WTC11 (cell line): ENCODE measurements at regions not wholly inside any gene's neighbourhood (a gene's known extent, or its start where the extent isn't known, plus 50 kb on each side); places are given as distances from the start of the nearest gene placed in this dataset.

ENCODE experiments used
- ATAC-seq: fragments of 200-7000 bp; cut with Tn5 transposase; 2 replicates; pipeline ENCODE4 v1.10.0; 2021; ENCODE audit warnings: mild to moderate bottlenecking, moderate library complexity
- CTCF ChIA-PET: fragments of 300-600 bp; sonication (Branson Sonifier 250); formaldehyde crosslinking; loops from one replicate; lab custom pipeline; 2021; ENCODE audit warnings: antibody characterized with exemption; lab: Charles Lee
- POLR2A ChIA-PET: fragments of 350-600 bp; sonication (Branson Sonifier 250); formaldehyde crosslinking; loops from one replicate; lab custom pipeline; 2021; ENCODE audit warnings: antibody characterized with exemption; lab: Charles Lee
- DNase-seq: peaks from one replicate; pipeline ENCODE4 v3.0.0; 2021; ENCODE audit warnings: low spot score
- H3K27ac Mint-ChIP-seq: 2 replicates; pipeline ENCODE4 v1.8.0; 2021; ENCODE audit warnings: mixed read lengths
- H3K27me3 Mint-ChIP-seq: 2 replicates; pipeline ENCODE4 v1.8.0; 2021; ENCODE audit warnings: low read depth, mild to moderate bottlenecking, moderate library complexity, mixed read lengths
- H3K36me3 Mint-ChIP-seq: 2 replicates; pipeline ENCODE4 v1.8.0; 2021; ENCODE audit warnings: mixed read lengths
- H3K4me1 Mint-ChIP-seq: 2 replicates; pipeline ENCODE4 v1.8.0; 2022; ENCODE audit warnings: mixed read lengths
- H3K4me3 Mint-ChIP-seq: 2 replicates; pipeline ENCODE4 v1.8.0; 2021; ENCODE audit warnings: mild to moderate bottlenecking, moderate library complexity, mixed read lengths
- H3K9me3 Mint-ChIP-seq: 2 replicates; pipeline ENCODE4 v1.8.0; 2021; ENCODE audit warnings: mixed read lengths
- GTF2I ChIP-seq: fragments of 250-450 bp; sonication (Bioruptor Pico); conservative IDR thresholded peaks from 2 replicates; pipeline ENCODE4 v1.4.0; 2021; ENCODE audit warnings: mild to moderate bottlenecking
- SMAD3 ChIP-seq: sonication (generic); formaldehyde crosslinking; IDR thresholded peaks from 2 replicates; pipeline ENCODE4 v1.8.0; 2022; ENCODE audit warnings: missing genetic modification reagents, mild to moderate bottlenecking, borderline replicate concordance
- ZNF138 ChIP-seq: sonication (generic); formaldehyde crosslinking; conservative IDR thresholded peaks from 2 replicates; pipeline ENCODE4 v1.8.1; 2022; ENCODE audit warnings: mild to moderate bottlenecking, moderate library complexity, missing genetic modification reagents
- ZNF396 ChIP-seq: fragments of 250-450 bp; sonication (Bioruptor Pico); IDR thresholded peaks from 2 replicates; pipeline ENCODE4 v1.8.0; 2021; ENCODE audit warnings: mild to moderate bottlenecking, moderate library complexity, borderline replicate concordance
- TF ChIP-seq, protein P1 (sequence below): sonication (generic); formaldehyde crosslinking; conservative IDR thresholded peaks from 2 replicates; pipeline ENCODE4 v1.8.1; 2022; ENCODE audit warnings: mild to moderate bottlenecking, missing genetic modification reagents
- TF ChIP-seq, protein P2 (sequence below): fragments of 250-450 bp; sonication (Bioruptor Pico); IDR thresholded peaks from 2 replicates; pipeline ENCODE4 v1.9.0; 2021; ENCODE audit warnings: moderate library complexity, mild to moderate bottlenecking, inconsistent platforms, borderline replicate concordance
- TF ChIP-seq, protein P3 (sequence below): sonication (generic); formaldehyde crosslinking; IDR thresholded peaks from 2 replicates; pipeline ENCODE4 v1.8.1; 2022; ENCODE audit warnings: mild to moderate bottlenecking, moderate library complexity, missing genetic modification reagents
- TF ChIP-seq, protein P4 (sequence below): sonication (generic); formaldehyde crosslinking; IDR thresholded peaks from 2 replicates; pipeline ENCODE4 v1.8.1; 2022; ENCODE audit warnings: low read depth, mild to moderate bottlenecking, moderate library complexity, missing genetic modification reagents, borderline replicate concordance
- TF ChIP-seq, protein P5 (sequence below): sonication (generic); formaldehyde crosslinking; IDR thresholded peaks from 2 replicates; pipeline ENCODE4 v1.8.1; 2022; ENCODE audit warnings: missing genetic modification reagents, borderline replicate concordance
- TF ChIP-seq, protein P6 (sequence below): sonication (generic); formaldehyde crosslinking; conservative IDR thresholded peaks from 2 replicates; pipeline ENCODE4 v1.8.1; 2023; ENCODE audit warnings: mild to moderate bottlenecking, low read depth, missing genetic modification reagents, moderate library complexity
- TF ChIP-seq, protein P7 (sequence below): sonication (generic); formaldehyde crosslinking; IDR thresholded peaks from 2 replicates; pipeline ENCODE4 v1.8.0; 2022; ENCODE audit warnings: missing genetic modification reagents

DNA sequence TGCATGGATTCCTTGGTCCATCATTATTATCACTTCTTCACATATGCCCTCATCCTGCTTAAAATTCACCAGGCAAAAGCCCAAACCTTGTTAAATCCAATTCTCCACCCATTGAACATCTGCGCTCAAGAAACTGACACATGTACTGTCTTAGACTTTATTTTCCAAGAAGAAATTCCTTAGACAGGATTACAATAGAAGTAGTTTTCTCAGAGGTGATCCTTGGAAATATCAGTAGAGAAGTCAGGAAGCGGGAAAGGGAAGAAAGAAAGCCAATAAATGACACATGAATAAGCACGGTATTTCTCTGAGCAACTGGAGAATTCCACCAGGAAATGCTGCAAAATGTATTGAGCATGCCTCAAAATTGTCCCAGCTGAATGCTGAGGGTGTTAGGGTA, 90.2 kb downstream of the FOXD1 start:
- H3K4me3 Mint-ChIP-seq, result no peak overlapping the region
- ATAC-seq (no peak), DNase-seq (no peak)
- no peak overlapping the region for H3K27ac Mint-ChIP-seq
- H3K27me3 Mint-ChIP-seq, result no peaks in the 10 kb centered on the region
- TF ChIP-seq GTF2I (CRISPR knock-in tag), result no peak
- no peak for TF ChIP-seq SMAD3 (CRISPR knock-in tag)
- TF ChIP-seq, protein P1, sequence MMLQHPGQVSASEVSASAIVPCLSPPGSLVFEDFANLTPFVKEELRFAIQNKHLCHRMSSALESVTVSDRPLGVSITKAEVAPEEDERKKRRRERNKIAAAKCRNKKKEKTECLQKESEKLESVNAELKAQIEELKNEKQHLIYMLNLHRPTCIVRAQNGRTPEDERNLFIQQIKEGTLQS, result no peak
- TF ChIP-seq, protein P2, sequence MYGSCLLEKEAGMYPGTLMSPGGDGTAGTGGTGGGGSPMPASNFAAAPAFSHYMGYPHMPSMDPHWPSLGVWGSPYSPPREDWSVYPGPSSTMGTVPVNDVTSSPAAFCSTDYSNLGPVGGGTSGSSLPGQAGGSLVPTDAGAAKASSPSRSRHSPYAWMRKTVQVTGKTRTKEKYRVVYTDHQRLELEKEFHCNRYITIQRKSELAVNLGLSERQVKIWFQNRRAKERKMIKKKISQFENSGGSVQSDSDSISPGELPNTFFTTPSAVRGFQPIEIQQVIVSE (CRISPR knock-in tag), result no peak
- H3K36me3 Mint-ChIP-seq, result no peaks in the 10 kb centered on the region
- POLR2A ChIA-PET, result no interaction called here
- H3K9me3 Mint-ChIP-seq, result peaks cover 4% of the 10 kb centered on the region
- CTCF ChIA-PET, result no interaction called here
- 0 out of 2 replicates have a peak, but pooled peaks cover 8% of the 10 kb centered on the region for H3K4me1 Mint-ChIP-seq

DNA sequence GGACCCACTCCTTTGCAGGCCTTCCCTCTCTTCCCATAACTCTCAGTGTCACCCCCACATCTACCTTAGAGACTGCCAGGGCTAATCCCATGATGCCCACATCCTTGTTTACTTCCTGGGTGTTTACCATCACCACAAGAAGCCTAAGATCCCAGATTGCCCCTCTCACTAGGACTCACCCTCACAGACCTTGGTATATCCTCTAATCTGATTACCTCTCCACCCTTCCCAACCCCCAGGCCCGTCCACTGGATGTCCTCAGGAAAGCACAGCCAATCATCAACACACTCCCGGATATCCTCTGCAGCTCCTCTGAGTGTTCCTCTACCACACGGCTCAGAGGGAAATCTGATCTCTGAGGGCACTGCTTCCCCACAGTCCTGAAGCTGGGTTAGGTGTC, 91.0 kb downstream of the FOXD1 start:
- TF ChIP-seq ZNF396 (CRISPR knock-in tag) (no peak), ZNF138 (CRISPR knock-in tag) (no peak), GTF2I (CRISPR knock-in tag) (no peak)
- TF ChIP-seq, protein P3, sequence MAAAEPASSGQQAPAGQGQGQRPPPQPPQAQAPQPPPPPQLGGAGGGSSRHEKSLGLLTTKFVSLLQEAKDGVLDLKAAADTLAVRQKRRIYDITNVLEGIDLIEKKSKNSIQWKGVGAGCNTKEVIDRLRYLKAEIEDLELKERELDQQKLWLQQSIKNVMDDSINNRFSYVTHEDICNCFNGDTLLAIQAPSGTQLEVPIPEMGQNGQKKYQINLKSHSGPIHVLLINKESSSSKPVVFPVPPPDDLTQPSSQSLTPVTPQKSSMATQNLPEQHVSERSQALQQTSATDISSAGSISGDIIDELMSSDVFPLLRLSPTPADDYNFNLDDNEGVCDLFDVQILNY (CRISPR knock-in tag), result no peak
- TF ChIP-seq, protein P4, sequence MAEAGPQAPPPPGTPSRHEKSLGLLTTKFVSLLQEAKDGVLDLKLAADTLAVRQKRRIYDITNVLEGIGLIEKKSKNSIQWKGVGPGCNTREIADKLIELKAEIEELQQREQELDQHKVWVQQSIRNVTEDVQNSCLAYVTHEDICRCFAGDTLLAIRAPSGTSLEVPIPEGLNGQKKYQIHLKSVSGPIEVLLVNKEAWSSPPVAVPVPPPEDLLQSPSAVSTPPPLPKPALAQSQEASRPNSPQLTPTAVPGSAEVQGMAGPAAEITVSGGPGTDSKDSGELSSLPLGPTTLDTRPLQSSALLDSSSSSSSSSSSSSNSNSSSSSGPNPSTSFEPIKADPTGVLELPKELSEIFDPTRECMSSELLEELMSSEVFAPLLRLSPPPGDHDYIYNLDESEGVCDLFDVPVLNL (CRISPR knock-in tag), result no peak
- TF ChIP-seq, protein P5, sequence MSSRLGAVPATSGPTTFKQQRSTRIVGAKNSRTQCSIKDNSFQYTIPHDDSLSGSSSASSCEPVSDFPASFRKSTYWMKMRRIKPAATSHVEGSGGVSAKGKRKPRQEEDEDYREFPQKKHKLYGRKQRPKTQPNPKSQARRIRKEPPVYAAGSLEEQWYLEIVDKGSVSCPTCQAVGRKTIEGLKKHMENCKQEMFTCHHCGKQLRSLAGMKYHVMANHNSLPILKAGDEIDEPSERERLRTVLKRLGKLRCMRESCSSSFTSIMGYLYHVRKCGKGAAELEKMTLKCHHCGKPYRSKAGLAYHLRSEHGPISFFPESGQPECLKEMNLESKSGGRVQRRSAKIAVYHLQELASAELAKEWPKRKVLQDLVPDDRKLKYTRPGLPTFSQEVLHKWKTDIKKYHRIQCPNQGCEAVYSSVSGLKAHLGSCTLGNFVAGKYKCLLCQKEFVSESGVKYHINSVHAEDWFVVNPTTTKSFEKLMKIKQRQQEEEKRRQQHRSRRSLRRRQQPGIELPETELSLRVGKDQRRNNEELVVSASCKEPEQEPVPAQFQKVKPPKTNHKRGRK (CRISPR knock-in tag), result no peak
- TF ChIP-seq, protein P6, sequence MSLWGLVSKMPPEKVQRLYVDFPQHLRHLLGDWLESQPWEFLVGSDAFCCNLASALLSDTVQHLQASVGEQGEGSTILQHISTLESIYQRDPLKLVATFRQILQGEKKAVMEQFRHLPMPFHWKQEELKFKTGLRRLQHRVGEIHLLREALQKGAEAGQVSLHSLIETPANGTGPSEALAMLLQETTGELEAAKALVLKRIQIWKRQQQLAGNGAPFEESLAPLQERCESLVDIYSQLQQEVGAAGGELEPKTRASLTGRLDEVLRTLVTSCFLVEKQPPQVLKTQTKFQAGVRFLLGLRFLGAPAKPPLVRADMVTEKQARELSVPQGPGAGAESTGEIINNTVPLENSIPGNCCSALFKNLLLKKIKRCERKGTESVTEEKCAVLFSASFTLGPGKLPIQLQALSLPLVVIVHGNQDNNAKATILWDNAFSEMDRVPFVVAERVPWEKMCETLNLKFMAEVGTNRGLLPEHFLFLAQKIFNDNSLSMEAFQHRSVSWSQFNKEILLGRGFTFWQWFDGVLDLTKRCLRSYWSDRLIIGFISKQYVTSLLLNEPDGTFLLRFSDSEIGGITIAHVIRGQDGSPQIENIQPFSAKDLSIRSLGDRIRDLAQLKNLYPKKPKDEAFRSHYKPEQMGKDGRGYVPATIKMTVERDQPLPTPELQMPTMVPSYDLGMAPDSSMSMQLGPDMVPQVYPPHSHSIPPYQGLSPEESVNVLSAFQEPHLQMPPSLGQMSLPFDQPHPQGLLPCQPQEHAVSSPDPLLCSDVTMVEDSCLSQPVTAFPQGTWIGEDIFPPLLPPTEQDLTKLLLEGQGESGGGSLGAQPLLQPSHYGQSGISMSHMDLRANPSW (CRISPR knock-in tag), result no peak
- TF ChIP-seq, protein P7, sequence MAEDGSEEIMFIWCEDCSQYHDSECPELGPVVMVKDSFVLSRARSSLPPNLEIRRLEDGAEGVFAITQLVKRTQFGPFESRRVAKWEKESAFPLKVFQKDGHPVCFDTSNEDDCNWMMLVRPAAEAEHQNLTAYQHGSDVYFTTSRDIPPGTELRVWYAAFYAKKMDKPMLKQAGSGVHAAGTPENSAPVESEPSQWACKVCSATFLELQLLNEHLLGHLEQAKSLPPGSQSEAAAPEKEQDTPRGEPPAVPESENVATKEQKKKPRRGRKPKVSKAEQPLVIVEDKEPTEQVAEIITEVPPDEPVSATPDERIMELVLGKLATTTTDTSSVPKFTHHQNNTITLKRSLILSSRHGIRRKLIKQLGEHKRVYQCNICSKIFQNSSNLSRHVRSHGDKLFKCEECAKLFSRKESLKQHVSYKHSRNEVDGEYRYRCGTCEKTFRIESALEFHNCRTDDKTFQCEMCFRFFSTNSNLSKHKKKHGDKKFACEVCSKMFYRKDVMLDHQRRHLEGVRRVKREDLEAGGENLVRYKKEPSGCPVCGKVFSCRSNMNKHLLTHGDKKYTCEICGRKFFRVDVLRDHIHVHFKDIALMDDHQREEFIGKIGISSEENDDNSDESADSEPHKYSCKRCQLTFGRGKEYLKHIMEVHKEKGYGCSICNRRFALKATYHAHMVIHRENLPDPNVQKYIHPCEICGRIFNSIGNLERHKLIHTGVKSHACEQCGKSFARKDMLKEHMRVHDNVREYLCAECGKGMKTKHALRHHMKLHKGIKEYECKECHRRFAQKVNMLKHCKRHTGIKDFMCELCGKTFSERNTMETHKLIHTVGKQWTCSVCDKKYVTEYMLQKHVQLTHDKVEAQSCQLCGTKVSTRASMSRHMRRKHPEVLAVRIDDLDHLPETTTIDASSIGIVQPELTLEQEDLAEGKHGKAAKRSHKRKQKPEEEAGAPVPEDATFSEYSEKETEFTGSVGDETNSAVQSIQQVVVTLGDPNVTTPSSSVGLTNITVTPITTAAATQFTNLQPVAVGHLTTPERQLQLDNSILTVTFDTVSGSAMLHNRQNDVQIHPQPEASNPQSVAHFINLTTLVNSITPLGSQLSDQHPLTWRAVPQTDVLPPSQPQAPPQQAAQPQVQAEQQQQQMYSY, result no peak
- no peak overlapping the region for H3K4me3 Mint-ChIP-seq
- ATAC-seq (no peak), DNase-seq (no peak)
- ChIA-PET POLR2A (no interaction called here), CTCF (no interaction called here)
- no peak overlapping the region for H3K27ac Mint-ChIP-seq
- peaks cover 4% of the 10 kb centered on the region for H3K9me3 Mint-ChIP-seq
- no peaks in the 10 kb centered on the region for H3K36me3 Mint-ChIP-seq
- no peaks in the 10 kb centered on the region for H3K27me3 Mint-ChIP-seq
- 0 out of 2 replicates have a peak, but pooled peaks cover 8% of the 10 kb centered on the region for H3K4me1 Mint-ChIP-seq
